H9 (cell line): ENCODE measurements at regions not wholly inside any gene's neighbourhood (a gene's known extent, or its start where the extent isn't known, plus 50 kb on each side); places are given as distances from the start of the nearest gene placed in this dataset.
A peak's percentile ranks its signal among the peaks of the same experiment; 100 is the strongest.

Experiments used
- DNase-seq: peaks from one replicate; pipeline ENCODE4 v3.0.0-alpha.2; 2017
- H2AFZ ChIP-seq: one replicate; pipeline ENCODE4 v1.6.1; 2013; ENCODE audit warnings: mild to moderate bottlenecking, low read length, control low read depth, moderate library complexity
- H2AK5ac ChIP-seq: 2 replicates; pipeline ENCODE4 v1.6.1; 2013; ENCODE audit warnings: low read length, control low read depth, mixed read lengths; ENCODE audit not compliant: insufficient read length
- H2BK120ac ChIP-seq: one replicate; pipeline ENCODE4 v1.6.1; 2013; ENCODE audit warnings: low read depth, mild to moderate bottlenecking, low read length, control low read depth, inconsistent platforms; ENCODE audit not compliant: poor library complexity, severe bottlenecking
- H2BK12ac ChIP-seq: 2 replicates; pipeline ENCODE4 v1.6.1; 2013; ENCODE audit warnings: low read length, control low read depth, mixed read lengths, low read depth; ENCODE audit not compliant: insufficient read length
- H2BK15ac ChIP-seq: 2 replicates; pipeline ENCODE4 v1.6.1; 2013; ENCODE audit warnings: low read depth, low read length, control low read depth
- H2BK20ac ChIP-seq: one replicate; pipeline ENCODE4 v1.6.1; 2013; ENCODE audit warnings: low read depth, mild to moderate bottlenecking, low read length, control low read depth, inconsistent platforms; ENCODE audit not compliant: poor library complexity, severe bottlenecking
- H2BK5ac ChIP-seq: 2 replicates; pipeline ENCODE4 v1.6.1; 2013; ENCODE audit warnings: low read length, control low read depth, mixed read lengths; ENCODE audit not compliant: insufficient read length
- H3K14ac ChIP-seq: 2 replicates; pipeline ENCODE4 v1.6.1; 2013; ENCODE audit warnings: low read length, control low read depth; ENCODE audit not compliant: insufficient read depth
- H3K18ac ChIP-seq: 2 replicates; pipeline ENCODE4 v1.6.1; 2013; ENCODE audit warnings: low read depth, mild to moderate bottlenecking, mixed read lengths, low read length, control low read depth; ENCODE audit not compliant: insufficient read length
- H3K23ac ChIP-seq: 2 replicates; pipeline ENCODE4 v1.6.1; 2013; ENCODE audit warnings: low read length, control low read depth, mixed read lengths, low read depth; ENCODE audit not compliant: insufficient read length
- H3K23me2 ChIP-seq: 2 replicates; pipeline ENCODE4 v1.6.1; 2013; ENCODE audit warnings: low read depth, mild to moderate bottlenecking, mixed read lengths, low read length, control low read depth; ENCODE audit not compliant: insufficient read length, poor library complexity, severe bottlenecking
- H3K27ac ChIP-seq: 2 replicates; pipeline ENCODE4 v1.5.1; 2013; ENCODE audit warnings: low read length, control low read depth, mixed read lengths, low read depth; ENCODE audit not compliant: insufficient read length
- H3K27me3 ChIP-seq: 2 replicates; pipeline ENCODE4 v1.6.1; 2013; ENCODE audit warnings: low read length, control low read depth, inconsistent platforms; ENCODE audit not compliant: insufficient read depth
- H3K4ac ChIP-seq: 2 replicates; pipeline ENCODE4 v1.6.1; 2013; ENCODE audit warnings: low read depth, mild to moderate bottlenecking, control low read depth, inconsistent platforms, low read length, moderate library complexity
- H3K4me1 ChIP-seq: 2 replicates; pipeline ENCODE4 v1.6.1; 2013; ENCODE audit warnings: low read length, control low read depth, inconsistent platforms; ENCODE audit not compliant: insufficient read depth
- H3K4me2 ChIP-seq: 2 replicates; pipeline ENCODE4 v1.6.1; 2013; ENCODE audit warnings: low read length, control low read depth, mixed read lengths; ENCODE audit not compliant: insufficient read length, insufficient read depth
- H3K56ac ChIP-seq: 2 replicates; pipeline ENCODE4 v1.6.1; 2013; ENCODE audit warnings: low read depth, mild to moderate bottlenecking, mixed read lengths, low read length, control low read depth; ENCODE audit not compliant: insufficient read length
- H3K79me1 ChIP-seq: 2 replicates; pipeline ENCODE4 v1.6.1; 2013; ENCODE audit warnings: low read depth, mild to moderate bottlenecking, moderate library complexity, low read length, control low read depth, inconsistent platforms; ENCODE audit not compliant: insufficient read depth, poor library complexity, severe bottlenecking
- H3K79me2 ChIP-seq: 2 replicates; pipeline ENCODE4 v1.6.1; 2013; ENCODE audit warnings: low read length, control low read depth, inconsistent platforms; ENCODE audit not compliant: insufficient read depth
- H3K9ac ChIP-seq: 2 replicates; pipeline ENCODE4 v1.6.1; 2013; ENCODE audit warnings: low read length, control low read depth, mixed read lengths; ENCODE audit not compliant: insufficient read length; ENCODE audit errors: extremely low read depth
- H3K9me3 ChIP-seq: one replicate; pipeline ENCODE4 v1.6.1; 2013; ENCODE audit warnings: low read depth, low read length, inconsistent platforms; ENCODE audit not compliant: control insufficient read depth
- H3T11ph ChIP-seq: one replicate; pipeline ENCODE4 v1.6.1; 2013; ENCODE audit warnings: mild to moderate bottlenecking, low read length, control low read depth, inconsistent platforms
- H4K20me1 ChIP-seq: one replicate; pipeline ENCODE4 v1.6.1; 2013; ENCODE audit not compliant: control insufficient read depth, insufficient read length, insufficient read depth
- H4K5ac ChIP-seq: 2 replicates; pipeline ENCODE4 v1.6.1; 2013; ENCODE audit warnings: low read depth, mild to moderate bottlenecking, mixed read lengths, low read length, control low read depth; ENCODE audit not compliant: insufficient read length
- H4K8ac ChIP-seq: replicated peaks from 2 replicates; pipeline ENCODE4 v1.6.1; 2013; ENCODE audit warnings: low read length, control low read depth, mixed read lengths, low read depth; ENCODE audit not compliant: insufficient read length
- H4K91ac ChIP-seq: 2 replicates; pipeline ENCODE4 v1.6.1; 2013; ENCODE audit warnings: low read depth, mild to moderate bottlenecking, moderate library complexity, mixed read lengths, low read length, control low read depth; ENCODE audit not compliant: insufficient read length
- H3K27ac Mint-ChIP-seq, 3 experiments: 2 replicates in 2 of 3; 3 replicates in 1 of 3; pipeline ENCODE4 v1.8.0; 2020 to 2021; ENCODE audit warnings: mixed read lengths in 3 of 3, mild to moderate bottlenecking in 1 of 3, moderate library complexity in 1 of 3
- H3K27me3 Mint-ChIP-seq: 2 replicates; pipeline ENCODE4 v1.8.0; 2021; ENCODE audit warnings: low read depth, mild to moderate bottlenecking, moderate library complexity, mixed read lengths
- H3K36me3 Mint-ChIP-seq, 3 experiments: 2 replicates in 2 of 3; 3 replicates in 1 of 3; pipeline ENCODE4 v1.8.0; 2020 to 2021; ENCODE audit warnings: low read depth in 3 of 3, mixed read lengths in 3 of 3; ENCODE audit not compliant: insufficient read depth in 1 of 3
- H3K4me1 Mint-ChIP-seq, 2 experiments: 2 replicates each; pipeline ENCODE4 v1.8.0; 2020; ENCODE audit warnings: mixed read lengths in 2 of 2
- H3K4me3 Mint-ChIP-seq, 2 experiments: 2 replicates in 1 of 2; 3 replicates in 1 of 2; pipeline ENCODE4 v1.8.0; 2020 to 2021; ENCODE audit warnings: mild to moderate bottlenecking in 2 of 2, mixed read lengths in 2 of 2, moderate library complexity in 1 of 2
- H3K9me3 Mint-ChIP-seq, 2 experiments: 2 replicates in 1 of 2; 3 replicates in 1 of 2; pipeline ENCODE4 v1.8.0; 2020; ENCODE audit warnings: mild to moderate bottlenecking in 2 of 2, mixed read lengths in 2 of 2, moderate library complexity in 1 of 2
- CTCF ChIP-seq: fragments of 200-600 bp; sonication (generic); conservative IDR thresholded peaks from 3 replicates; pipeline ENCODE4 v1.8.0; 2021; ENCODE audit warnings: antibody characterized with exemption, mild to moderate bottlenecking
- WGBS: extraction: QIAGEN DNeasy Blood & Tissue Kit; methylation state at CpG from one replicate; pipeline ENCODE4 v1.1.7; 2013; ENCODE audit warnings: missing lambda C conversion rate, low lambda C conversion rate, mixed read lengths; ENCODE audit not compliant: insufficient read length; ENCODE audit errors: extremely low coverage; 5-methylcytosine and 5-hydroxymethylcytosine counted together

- Mint-ChIP-seq H3K4me3 (no peak overlapping the region), H3K27ac (0 out of 7 replicates have a peak overlapping the region, but pooled peaks of 1 of the 3 experiments have one; percentile 42), H3K36me3 (no peaks in the 10 kb centered on the region; a peak in 1 of 7 replicates), H3K27me3 (no peaks in the 10 kb centered on the region; the same call in none of the 2 replicates), H3K9me3 (no peaks in the 10 kb centered on the region), H3K4me1 (peaks cover 6 to 7% of the 10 kb centered on the region in 2 experiments)
- H2AFZ ChIP-seq: no peak overlapping the region
- H3T11ph ChIP-seq: no peak overlapping the region
- H4K8ac ChIP-seq: no peak overlapping the region
- H3K14ac ChIP-seq: no peak overlapping the region
- H2BK120ac ChIP-seq: no peak overlapping the region
- DNase-seq: no peak
- no peaks in the 10 kb centered on the region for H3K27me3 ChIP-seq
- H2BK5ac ChIP-seq: no peak overlapping the region
- no peaks in the 10 kb centered on the region for H3K9me3 ChIP-seq
- no peak overlapping the region for H2BK12ac ChIP-seq
- WGBS: no CpG with 5 or more reads among the region's 4 CpGs
- no peak overlapping the region for H3K4ac ChIP-seq
- no peak overlapping the region for H2AK5ac ChIP-seq
- H4K5ac ChIP-seq: no peak overlapping the region
- no peak overlapping the region for H3K27ac ChIP-seq
- no peak overlapping the region for H2BK20ac ChIP-seq
- no peak overlapping the region for H3K23ac ChIP-seq
- no peak overlapping the region for H4K91ac ChIP-seq
- H3K4me2 ChIP-seq: no peak overlapping the region
- no peak overlapping the region for H3K18ac ChIP-seq
- H3K23me2 ChIP-seq: no peaks in the 10 kb centered on the region
- no peak overlapping the region for H3K9ac ChIP-seq
- no peaks in the 10 kb centered on the region for H4K20me1 ChIP-seq
- no peaks in the 10 kb centered on the region for H3K79me2 ChIP-seq
- no peak for TF ChIP-seq CTCF
- H3K4me1 ChIP-seq: no peaks in the 10 kb centered on the region
- no peak overlapping the region for H2BK15ac ChIP-seq
- no peak overlapping the region for H3K56ac ChIP-seq
- no peaks in the 10 kb centered on the region for H3K79me1 ChIP-seq
These were observed 503.3 kb downstream of the COG6 start for GRCh38 chr13:40158757-40159156.
